B cell (primary cell): ENCODE measurements at regions not wholly inside any gene's neighbourhood (a gene's known extent, or its start where the extent isn't known, plus 50 kb on each side); places are given as distances from the start of the nearest gene placed in this dataset.
"Not testable (repeated sequence)": the region's sequence is repeated elsewhere in the genome, so short reads cannot be mapped to it uniquely, and the experiment has no call there.

ENCODE experiments used
- ATAC-seq: fragments of 200-7000 bp; cut with Tn5 transposase; one replicate; pipeline ENCODE4 v1.10.0; 2021; ENCODE audit warnings: low read depth, mild to moderate bottlenecking, moderate number of reproducible peaks, moderate library complexity
- CTCF ChIA-PET: fragments of 350-600 bp; sonication (Branson Sonifier 250); formaldehyde crosslinking; loops from one replicate; lab custom pipeline; 2021; ENCODE audit warnings: antibody characterized with exemption, inconsistent platforms; lab: Charles Lee
- POLR2A ChIA-PET: fragments of 350-600 bp; sonication (Branson Sonifier 250); formaldehyde crosslinking; loops from one replicate; lab custom pipeline; 2021; ENCODE audit warnings: antibody characterized with exemption; lab: Charles Lee
- DNase-seq: peaks from one replicate; pipeline ENCODE4 v3.0.0; 2013
- H2AFZ ChIP-seq: 2 replicates; pipeline ENCODE4 v1.6.1; 2012; ENCODE audit warnings: mild to moderate bottlenecking, low read depth, low read length; ENCODE audit not compliant: insufficient read depth, poor library complexity, severe bottlenecking
- H3K27ac ChIP-seq, 2 donors: 1 replicate in 1 of 2; 2 replicates in 1 of 2; pipeline ENCODE4 v1.5.1; 2012 to 2013; ENCODE audit warnings: low read length in 2 of 2, mild to moderate bottlenecking in 2 of 2, moderate library complexity in 1 of 2
- H3K27me3 ChIP-seq, 4 experiments: fragments of 200-600 bp in 1 of 4; sonication (generic) in 1 of 4; replicated peaks in 1 of 4; 1 replicate in 2 of 4; 2 replicates in 2 of 4; pipeline versions ENCODE4 v1.6.1 to v1.7.0; 2013 to 2016; ENCODE audit warnings: low read length in 3 of 4, mild to moderate bottlenecking in 2 of 4, mixed read lengths in 1 of 4, moderate library complexity in 1 of 4; ENCODE audit not compliant: insufficient read depth in 4 of 4, control insufficient read depth in 3 of 4; ENCODE audit errors: control extremely low read depth in 1 of 4
- H3K36me3 ChIP-seq, 2 experiments: replicated peaks in 1 of 2; 1 replicate in 1 of 2; 2 replicates in 1 of 2; pipeline versions ENCODE4 v1.6.1 to v1.7.1; 2013; ENCODE audit warnings: low read length in 1 of 2; ENCODE audit not compliant: insufficient read depth in 2 of 2, control insufficient read depth in 1 of 2; ENCODE audit errors: control extremely low read depth in 1 of 2, extremely low read depth in 1 of 2
- H3K4me1 ChIP-seq, 2 donors: fragments of 200-600 bp in 1 of 2; sonication (generic) in 1 of 2; 1 replicate in 1 of 2; 2 replicates in 1 of 2; pipeline versions ENCODE4 v1.5.1 to v1.6.1; 2013 to 2017; ENCODE audit warnings: low read length in 2 of 2; ENCODE audit not compliant: control insufficient read depth in 2 of 2, insufficient read depth in 2 of 2
- H3K4me2 ChIP-seq: replicated peaks from 2 replicates; pipeline ENCODE3; 2012; ENCODE audit warnings: mild to moderate bottlenecking, low read depth, low read length; ENCODE audit not compliant: poor library complexity, severe bottlenecking
- H3K4me3 ChIP-seq, 5 experiments: fragments of 200-600 bp in 1 of 5; sonication (generic) in 1 of 5; 1 replicate in 3 of 5; 2 replicates in 2 of 5; pipeline versions ENCODE4 v1.5.1 to v1.7.0; 2011 to 2016; ENCODE audit warnings: low read length in 4 of 5, mild to moderate bottlenecking in 4 of 5, low read depth in 2 of 5, control low read depth in 1 of 5, moderate library complexity in 1 of 5; ENCODE audit not compliant: insufficient read depth in 1 of 5; ENCODE audit errors: control extremely low read depth in 1 of 5, extremely low read depth in 1 of 5
- H3K79me2 ChIP-seq: fragments of 200-600 bp; sonication (generic); one replicate; pipeline ENCODE4 v1.6.0; 2016; ENCODE audit warnings: low read length; ENCODE audit not compliant: control insufficient read depth, insufficient read depth
- H3K9ac ChIP-seq: fragments of 200-600 bp; sonication (generic); 2 replicates; pipeline ENCODE4 v1.6.1; 2017; ENCODE audit warnings: mild to moderate bottlenecking, low read length, moderate library complexity
- H3K9me3 ChIP-seq, 3 donors: one replicate each; pipeline versions ENCODE4 v1.6.1 to v1.7.1; 2013; ENCODE audit warnings: low read length in 2 of 3; ENCODE audit not compliant: control insufficient read depth in 2 of 3, insufficient read depth in 1 of 3; ENCODE audit errors: control extremely low read depth in 1 of 3
- H4K20me1 ChIP-seq: 2 replicates; pipeline ENCODE4 v1.6.0; 2012; ENCODE audit warnings: mild to moderate bottlenecking, low read length; ENCODE audit not compliant: insufficient read depth, control insufficient read depth, poor library complexity, severe bottlenecking
- H3K27ac Mint-ChIP-seq: one replicate; pipeline ENCODE4 v1.8.0; 2021; ENCODE audit warnings: mixed read lengths
- H3K27me3 Mint-ChIP-seq: one replicate; pipeline ENCODE4 v1.8.0; 2021; ENCODE audit warnings: mixed read lengths
- H3K4me1 Mint-ChIP-seq: one replicate; pipeline ENCODE4 v1.8.0; 2021; ENCODE audit warnings: mixed read lengths
- H3K4me3 Mint-ChIP-seq: one replicate; pipeline ENCODE4 v1.8.0; 2021; ENCODE audit warnings: mixed read lengths
- H3K9me3 Mint-ChIP-seq: one replicate; pipeline ENCODE4 v1.8.0; 2022; ENCODE audit warnings: mixed read lengths; ENCODE audit not compliant: insufficient read depth
- WGBS: methylation state at CpG from one replicate; pipeline ENCODE4 v1.1.5; 2013; ENCODE audit warnings: missing lambda C conversion rate; ENCODE audit not compliant: insufficient coverage; 5-methylcytosine and 5-hydroxymethylcytosine counted together
- intact Hi-C: fragments of 100-400 bp; cut with micrococcal nuclease; formaldehyde crosslinking; loops from one replicate; pipeline ENCODE4 v1.10.0; 2022

GRCh38 chr3:130029531-130030289 lies 51.9 kb upstream of the ALG1L2 start:
- H3K27ac ChIP-seq, DNase-seq, H3K27me3 Mint-ChIP-seq, H3K79me2 ChIP-seq, H3K4me3 Mint-ChIP-seq, H3K36me3 ChIP-seq, H3K4me3 ChIP-seq, H4K20me1 ChIP-seq, H3K27me3 ChIP-seq, H2AFZ ChIP-seq, H3K4me1 ChIP-seq, H3K9me3 ChIP-seq, H3K27ac Mint-ChIP-seq, H3K9me3 Mint-ChIP-seq, POLR2A ChIA-PET, H3K9ac ChIP-seq, H3K4me2 ChIP-seq, H3K4me1 Mint-ChIP-seq, ATAC-seq: not testable (repeated sequence)
- CTCF ChIA-PET, result interaction anchor here (0.6 to 4.2 kb wide), 3 partner anchors 67 to 80 kb away, joined by 3 to 21 read pairs (median 18); no protein-coding TSS in a partner anchor
- intact Hi-C loops, result loop anchor here (5.0 kb wide), 2 partner anchors 63 to 78 kb away; no protein-coding TSS in a partner anchor
- WGBS, result 52% methylated on average over 7 of the region's 22 CpGs
